ENCODE measurements at regions not wholly inside any gene's neighbourhood (a gene's known extent, or its start where the extent isn't known, plus 50 kb on each side); places are given as distances from the start of the nearest gene placed in this dataset.

GRCh38 chrX:106391284-106391911 is 220.4 kb upstream of the RADX start:
- TF ChIP-seq, protein P1, sequence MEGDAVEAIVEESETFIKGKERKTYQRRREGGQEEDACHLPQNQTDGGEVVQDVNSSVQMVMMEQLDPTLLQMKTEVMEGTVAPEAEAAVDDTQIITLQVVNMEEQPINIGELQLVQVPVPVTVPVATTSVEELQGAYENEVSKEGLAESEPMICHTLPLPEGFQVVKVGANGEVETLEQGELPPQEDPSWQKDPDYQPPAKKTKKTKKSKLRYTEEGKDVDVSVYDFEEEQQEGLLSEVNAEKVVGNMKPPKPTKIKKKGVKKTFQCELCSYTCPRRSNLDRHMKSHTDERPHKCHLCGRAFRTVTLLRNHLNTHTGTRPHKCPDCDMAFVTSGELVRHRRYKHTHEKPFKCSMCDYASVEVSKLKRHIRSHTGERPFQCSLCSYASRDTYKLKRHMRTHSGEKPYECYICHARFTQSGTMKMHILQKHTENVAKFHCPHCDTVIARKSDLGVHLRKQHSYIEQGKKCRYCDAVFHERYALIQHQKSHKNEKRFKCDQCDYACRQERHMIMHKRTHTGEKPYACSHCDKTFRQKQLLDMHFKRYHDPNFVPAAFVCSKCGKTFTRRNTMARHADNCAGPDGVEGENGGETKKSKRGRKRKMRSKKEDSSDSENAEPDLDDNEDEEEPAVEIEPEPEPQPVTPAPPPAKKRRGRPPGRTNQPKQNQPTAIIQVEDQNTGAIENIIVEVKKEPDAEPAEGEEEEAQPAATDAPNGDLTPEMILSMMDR (IDR thresholded peaks at IDR 0.05) = no peak
- TF ChIP-seq REST (IDR thresholded peaks at IDR 0.05; ENCODE audit: insufficient read depth in 1 of 2, low read depth in 2 of 2, low read length in 1 of 2) (no peak), POLR2AphosphoS5 (IDR thresholded peaks at IDR 0.05; ENCODE audit: low read depth, low read length) (no peak), TCF7L2 (IDR thresholded peaks at IDR 0.05; ENCODE audit: low read depth, low read length) (no peak)
